DOHH2 (cell line): ENCODE measurements at regions not wholly inside any gene's neighbourhood (a gene's known extent, or its start where the extent isn't known, plus 50 kb on each side); places are given as distances from the start of the nearest gene placed in this dataset.

Experiments used
- EZH2phosphoT487 ChIP-seq: fragments of 200-600 bp; sonication (generic); IDR thresholded peaks from 2 replicates; pipeline ENCODE4 v1.6.1; 2017; ENCODE audit warnings: borderline replicate concordance, mild to moderate bottlenecking, antibody characterized with exemption, low read length, moderate library complexity, mixed read lengths
- TF ChIP-seq, protein P1 (sequence below): fragments of 200-600 bp; sonication (generic); IDR thresholded peaks from one replicate; pipeline ENCODE4 v1.5.1; 2014; ENCODE audit warnings: antibody characterized with exemption, mild to moderate bottlenecking, low read depth, low read length; ENCODE audit not compliant: poor library complexity, severe bottlenecking

DNA sequence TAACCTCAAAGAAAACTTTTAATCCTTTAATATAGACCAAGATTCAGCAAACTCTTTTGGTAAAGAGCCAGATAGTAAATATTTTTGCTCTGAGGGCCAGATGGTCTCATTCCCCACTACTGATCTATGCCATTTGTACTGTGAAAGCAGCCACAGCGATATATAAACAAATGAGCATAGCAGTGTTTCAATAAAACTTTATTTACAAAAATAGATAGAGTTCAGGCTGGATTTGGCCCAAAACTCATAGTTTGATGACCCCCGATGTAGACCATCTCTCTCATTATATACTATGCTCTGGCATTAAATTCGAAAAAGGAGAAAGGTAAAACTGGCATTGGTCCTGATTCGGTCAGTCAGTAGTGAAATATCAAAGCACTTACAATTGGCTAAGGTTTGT lies 195.8 kb upstream of the NRIP1 start:
- TF ChIP-seq, protein P1, sequence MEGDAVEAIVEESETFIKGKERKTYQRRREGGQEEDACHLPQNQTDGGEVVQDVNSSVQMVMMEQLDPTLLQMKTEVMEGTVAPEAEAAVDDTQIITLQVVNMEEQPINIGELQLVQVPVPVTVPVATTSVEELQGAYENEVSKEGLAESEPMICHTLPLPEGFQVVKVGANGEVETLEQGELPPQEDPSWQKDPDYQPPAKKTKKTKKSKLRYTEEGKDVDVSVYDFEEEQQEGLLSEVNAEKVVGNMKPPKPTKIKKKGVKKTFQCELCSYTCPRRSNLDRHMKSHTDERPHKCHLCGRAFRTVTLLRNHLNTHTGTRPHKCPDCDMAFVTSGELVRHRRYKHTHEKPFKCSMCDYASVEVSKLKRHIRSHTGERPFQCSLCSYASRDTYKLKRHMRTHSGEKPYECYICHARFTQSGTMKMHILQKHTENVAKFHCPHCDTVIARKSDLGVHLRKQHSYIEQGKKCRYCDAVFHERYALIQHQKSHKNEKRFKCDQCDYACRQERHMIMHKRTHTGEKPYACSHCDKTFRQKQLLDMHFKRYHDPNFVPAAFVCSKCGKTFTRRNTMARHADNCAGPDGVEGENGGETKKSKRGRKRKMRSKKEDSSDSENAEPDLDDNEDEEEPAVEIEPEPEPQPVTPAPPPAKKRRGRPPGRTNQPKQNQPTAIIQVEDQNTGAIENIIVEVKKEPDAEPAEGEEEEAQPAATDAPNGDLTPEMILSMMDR: no peak
- no peak for TF ChIP-seq EZH2phosphoT487
